Motor neuron (in vitro differentiated cells): ENCODE measurements at regions not wholly inside any gene's neighbourhood (a gene's known extent, or its start where the extent isn't known, plus 50 kb on each side); places are given as distances from the start of the nearest gene placed in this dataset.

Experiments
- ATAC-seq, 8 experiments: fragments of 200-7000 bp; cut with Tn5 transposase; replicated peaks in 6 of 8; 2 replicates each; pipeline ENCODE4 v1.8.0; 2021; ENCODE audit warnings: mild to moderate bottlenecking in 8 of 8, moderate library complexity in 8 of 8
- H3K27ac ChIP-seq, 2 donors: fragments of 250-450 bp; sonication (Bioruptor Pico); 2 replicates each; pipeline ENCODE4 v1.9.0; 2021; ENCODE audit warnings: antibody characterized with exemption in 2 of 2, mild to moderate bottlenecking in 2 of 2, moderate library complexity in 1 of 2
- H3K4me1 ChIP-seq, 2 donors: fragments of 250-450 bp; sonication (Bioruptor Pico); replicated peaks in 1 of 2; 2 replicates each; pipeline ENCODE4 v1.6.1; 2021; ENCODE audit warnings: antibody characterized with exemption in 2 of 2, mild to moderate bottlenecking in 2 of 2, moderate library complexity in 1 of 2
- H3K4me3 ChIP-seq, 5 donors: fragments of 250-450 bp; sonication (Bioruptor Pico); 2 replicates each; pipeline ENCODE4 v1.9.0; 2021; ENCODE audit warnings: antibody characterized with exemption in 5 of 5, mild to moderate bottlenecking in 5 of 5, moderate library complexity in 4 of 5
- whole genome bisulfite sequencing, 10 experiments: fragments of 450-650 bp; shearing (Covaris generic); methylation state at CpG; one replicate each; pipeline ENCODE4 v1.0.0; 2022; 5-methylcytosine and 5-hydroxymethylcytosine counted together
- in situ Hi-C, 9 experiments: fragments of 400-800 bp; cut with MboI; loops; one replicate each; pipeline ENCODE4 v1.15.0; 2021; ENCODE audit warnings: low sequenced_read_pairs in 9 of 9, low pct_unique_long_range_greater_than_20kb in 2 of 9; ENCODE audit not compliant: unreplicated experiment in 9 of 9

- no peak for ATAC-seq
- in situ Hi-C loops: no loop called here
- Histone ChIP-seq H3K4me3 (no peak overlapping the region), H3K4me1 (peaks cover 0 to 2% of the 10 kb centered on the region in 2 donors), H3K27ac (no peak overlapping the region)
These were observed 225.9 kb upstream of the PMFBP1 start for GRCh38 chr16:72397876-72398275.

GRCh38 chr16:72394526-72394925 lies 222.6 kb upstream of the PMFBP1 start:
- H3K4me1 ChIP-seq: no peaks in the 10 kb centered on the region
- no peak for ATAC-seq
- H3K27ac ChIP-seq: no peak overlapping the region
- H3K4me3 ChIP-seq: no peak overlapping the region
- in situ Hi-C loops: no loop called here

GRCh38 chr16:72389791-72390190 lies 217.8 kb upstream of the PMFBP1 start:
- Histone ChIP-seq H3K4me1 (no peaks in the 10 kb centered on the region), H3K27ac (no peak overlapping the region), H3K4me3 (no peak overlapping the region)
- 55 to 100% (median 88%) methylated on average over 1 to 3 of the region's 3 CpGs; no CpG with 5 or more reads in 2 of the 10 experiments for WGBS, 10 experiments
- in situ Hi-C loops: no loop called here
- peak in 5 of 8 experiments; percentile 44 to 97 (median 87) for ATAC-seq

- H3K4me3 ChIP-seq: no peak overlapping the region
- ATAC-seq: no peak
- no peaks in the 10 kb centered on the region for H3K4me1 ChIP-seq
- in situ Hi-C loops: no loop called here
- no peak overlapping the region for H3K27ac ChIP-seq
These were observed 216.1 kb upstream of the PMFBP1 start for GRCh38 chr16:72388007-72388406.

GRCh38 chr16:72384651-72385050 lies 212.7 kb upstream of the PMFBP1 start:
- in situ Hi-C loops: no loop called here
- no peak overlapping the region for H3K4me3 ChIP-seq
- H3K4me1 ChIP-seq: no peaks in the 10 kb centered on the region
- no peak for ATAC-seq
- WGBS, 10 experiments: 82 to 100% (median 94%) methylated on average over 4 to 5 of the region's 5 CpGs; no CpG with 5 or more reads in 1 of the 10 experiments
- H3K27ac ChIP-seq: no peak overlapping the region

- Histone ChIP-seq H3K27ac (no peak overlapping the region), H3K4me1 (no peaks in the 10 kb centered on the region), H3K4me3 (no peak overlapping the region)
- 17 to 100% (median 75%) methylated on average over 1 of the region's 1 CpG; no CpG with 5 or more reads in 3 of the 10 experiments for WGBS, 10 experiments
- ATAC-seq: no peak
- in situ Hi-C loops: no loop called here
These were observed 208.3 kb upstream of the PMFBP1 start for GRCh38 chr16:72380283-72380682.

GRCh38 chr16:72373201-72373600 lies 201.2 kb upstream of the PMFBP1 start:
- Histone ChIP-seq H3K27ac (peak overlapping the region in 1 of 2 donors; percentile 89), H3K4me1 (peaks cover 33 to 55% of the 10 kb centered on the region in 2 donors), H3K4me3 (no peak overlapping the region)
- no peak for ATAC-seq
- in situ Hi-C loops: no loop called here
- WGBS, 10 experiments: 50 to 100% (median 82%) methylated on average over 1 to 2 of the region's 2 CpGs; no CpG with 5 or more reads in 2 of the 10 experiments

GRCh38 chr16:72372087-72373045 lies 200.4 kb upstream of the PMFBP1 start:
- H3K4me3 ChIP-seq: no peak overlapping the region
- in situ Hi-C loops: no loop called here
- peak overlapping the region; percentile 76 to 89 for H3K27ac ChIP-seq
- peaks cover 33 to 55% of the 10 kb centered on the region in 2 donors for H3K4me1 ChIP-seq
- ATAC-seq: peak; percentile 32 to 93 (median 52)
- WGBS, 10 experiments: 39 to 71% (median 52%) methylated on average over 3 to 13 of the region's 15 CpGs

GRCh38 chr16:72371307-72372086 lies 199.5 kb upstream of the PMFBP1 start:
- peak in 6 of 8 experiments; percentile 27 to 94 (median 92) for ATAC-seq
- Histone ChIP-seq H3K4me3 (no peak overlapping the region), H3K4me1 (peaks cover 33 to 55% of the 10 kb centered on the region in 2 donors), H3K27ac (peak overlapping the region; percentile 76 to 89)
- 13 to 100% (median 28%) methylated on average over 1 to 8 of the region's 10 CpGs; no CpG with 5 or more reads in 1 of the 10 experiments for WGBS, 10 experiments
- in situ Hi-C loops: no loop called here

GRCh38 chr16:72369274-72369673 lies 197.3 kb upstream of the PMFBP1 start:
- H3K27ac ChIP-seq: no peak overlapping the region
- WGBS, 10 experiments: 0 to 88% (median 37%) methylated on average over 1 of the region's 1 CpG; no CpG with 5 or more reads in 6 of the 10 experiments
- peak in 1 of 8 experiments; percentile 13 for ATAC-seq
- H3K4me1 ChIP-seq: peaks cover 33 to 55% of the 10 kb centered on the region in 2 donors
- H3K4me3 ChIP-seq: no peak overlapping the region
- in situ Hi-C loops: no loop called here

GRCh38 chr16:72367851-72368250 lies 195.9 kb upstream of the PMFBP1 start:
- no peak overlapping the region for H3K4me3 ChIP-seq
- in situ Hi-C loops: no loop called here
- peak in 2 of 8 experiments; percentile 26 to 53 for ATAC-seq
- peaks cover 29 to 53% of the 10 kb centered on the region in 2 donors for H3K4me1 ChIP-seq
- H3K27ac ChIP-seq: no peak overlapping the region

- peak in 5 of 8 experiments; percentile 80 to 90 (median 85) for ATAC-seq
- in situ Hi-C loops: no loop called here
- Histone ChIP-seq H3K4me3 (no peak overlapping the region), H3K4me1 (peaks cover 18 to 47% of the 10 kb centered on the region in 2 donors), H3K27ac (peak overlapping the region in 1 of 2 donors; percentile 74)
- 6 to 91% (median 23%) methylated on average over 2 to 3 of the region's 3 CpGs; no CpG with 5 or more reads in 2 of the 10 experiments for WGBS, 10 experiments
These were observed 191.0 kb upstream of the PMFBP1 start for GRCh38 chr16:72362973-72363372.

- H3K4me3 ChIP-seq: no peak overlapping the region
- in situ Hi-C loops: no loop called here
- H3K27ac ChIP-seq: peak overlapping the region in 1 of 2 donors; percentile 74
- 39 to 100% (median 89%) methylated on average over 1 to 4 of the region's 4 CpGs; no CpG with 5 or more reads in 1 of the 10 experiments for WGBS, 10 experiments
- H3K4me1 ChIP-seq: peaks cover 20 to 52% of the 10 kb centered on the region in 2 donors
- peak in 3 of 8 experiments; percentile 5 to 15 (median 6) for ATAC-seq
These were observed 190.5 kb upstream of the PMFBP1 start for GRCh38 chr16:72362476-72362875.
